GM18909 (cell line): ENCODE measurements at regions not wholly inside any gene's neighbourhood (a gene's known extent, or its start where the extent isn't known, plus 50 kb on each side); places are given as distances from the start of the nearest gene placed in this dataset.

ENCODE experiments used
- ATAC-seq: cut with Tn5 transposase; IDR thresholded peaks from one replicate; pipeline ENCODE4 v1.9.1; 2021; ENCODE audit warnings: mild to moderate bottlenecking; ENCODE audit not compliant: unreplicated experiment, poor library complexity

GRCh38 chr15:39302936-39303335 lies 277.9 kb upstream of the THBS1 start:
- ATAC-seq: no peak

DNA sequence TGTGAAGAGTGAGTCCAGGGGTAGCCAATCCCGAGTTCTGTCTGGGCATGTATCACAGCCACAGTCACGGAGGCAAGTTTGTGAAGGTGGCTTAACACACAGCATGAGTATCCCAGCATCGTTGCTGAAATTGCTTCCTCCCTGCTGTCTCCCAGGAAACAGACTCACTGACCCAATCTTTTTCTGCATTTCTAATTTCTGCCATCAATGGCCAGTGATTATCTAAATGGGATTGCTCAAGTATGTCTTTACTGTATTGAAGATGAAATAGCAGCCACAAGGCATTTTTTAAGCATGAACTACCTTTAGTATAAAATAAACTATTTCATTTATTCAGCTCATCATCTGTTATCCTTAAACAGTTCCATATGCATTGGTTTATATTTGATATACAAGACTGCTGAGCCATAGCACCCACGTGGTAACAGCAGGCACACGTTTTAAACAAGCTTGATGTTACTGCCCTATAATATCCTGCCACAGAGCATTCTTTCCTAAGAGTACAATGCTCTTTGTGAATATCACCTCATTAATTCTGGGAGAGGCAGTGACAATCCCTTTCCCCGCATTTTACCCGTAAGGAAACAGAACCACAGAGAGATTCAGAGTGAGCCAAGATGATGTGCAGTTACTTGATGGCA lies 276.6 kb upstream of the THBS1 start:
- no peak for ATAC-seq

DNA sequence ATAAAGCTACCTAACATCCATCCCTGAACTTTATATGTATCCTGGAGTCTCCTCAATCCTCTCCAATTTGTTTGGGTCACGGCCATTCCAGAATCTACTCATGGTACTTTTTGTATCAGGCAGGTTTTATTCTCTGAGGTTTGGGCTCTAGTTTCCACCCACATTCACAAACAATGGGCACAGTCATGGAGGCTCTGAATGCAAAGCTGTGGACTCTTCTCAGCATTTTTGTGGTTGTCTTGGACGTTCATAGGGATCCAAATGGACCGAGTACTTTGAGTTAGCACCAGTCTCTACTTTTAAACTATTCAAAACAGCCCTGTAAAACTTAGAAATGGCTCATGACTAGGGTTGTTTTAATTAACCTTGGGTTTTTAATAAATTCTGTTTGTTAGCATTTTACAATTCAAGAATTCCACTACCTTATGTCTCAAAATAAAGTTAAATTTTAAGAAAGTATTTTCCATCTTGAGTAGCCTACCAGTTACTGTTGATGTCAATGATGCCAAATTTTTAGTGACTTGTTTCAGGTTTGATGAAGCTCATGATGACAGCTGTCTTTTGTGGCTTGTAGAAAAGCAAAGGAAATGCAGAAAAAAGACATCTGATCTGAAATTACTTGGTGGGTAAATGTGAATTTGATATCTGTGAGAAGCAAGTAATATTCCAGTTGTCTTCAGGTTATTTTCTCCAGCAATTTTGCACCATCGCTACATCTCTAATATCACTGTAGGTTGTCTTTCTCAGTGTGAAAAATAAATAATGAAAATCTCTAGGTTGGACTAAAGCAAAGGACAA lies 275.7 kb upstream of the THBS1 start:
- no peak for ATAC-seq

DNA sequence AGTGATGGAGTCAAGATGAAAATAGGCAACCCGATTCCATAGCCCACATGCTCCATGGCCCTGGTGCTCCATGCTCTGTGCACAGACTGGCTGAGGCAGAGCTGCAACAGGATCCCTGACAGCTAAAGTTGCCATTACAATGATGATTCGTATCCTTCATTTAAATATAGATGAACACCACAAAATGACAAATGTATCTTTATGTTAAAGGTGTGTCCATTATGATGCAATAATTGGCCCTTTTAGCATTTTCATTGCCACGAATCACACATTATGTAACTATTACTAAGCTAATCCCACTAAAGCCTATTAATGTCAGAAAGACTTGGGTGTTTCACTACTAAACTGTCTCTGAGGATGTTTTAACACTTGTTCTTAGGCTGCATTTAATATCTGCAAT lies 270.2 kb upstream of the THBS1 start:
- ATAC-seq: no peak

- peak; percentile 66 for ATAC-seq
Observed at GRCh38 chr15:39312984-39313383, 267.9 kb upstream of the THBS1 start.

- ATAC-seq: no peak
Observed at GRCh38 chr15:39313467-39313866, 267.4 kb upstream of the THBS1 start.

DNA sequence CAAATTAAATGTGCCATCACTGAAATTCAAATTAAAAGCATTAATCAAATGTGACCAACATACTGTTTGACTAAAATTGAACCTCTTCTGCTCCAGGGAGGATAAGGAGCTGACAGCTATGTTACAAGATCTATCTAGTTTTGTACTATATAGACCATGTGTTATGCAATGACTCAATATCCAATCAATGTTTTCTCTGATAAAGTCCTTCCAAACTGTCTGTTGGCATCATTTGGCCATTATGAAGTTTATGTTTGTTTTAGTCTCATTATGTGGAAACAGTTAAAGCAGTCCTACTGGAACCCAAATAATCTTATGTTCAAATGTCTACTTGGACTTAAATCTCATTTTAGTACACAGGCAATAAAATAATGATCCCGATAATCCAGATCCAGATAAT lies 267.0 kb upstream of the THBS1 start:
- ATAC-seq: no peak

DNA sequence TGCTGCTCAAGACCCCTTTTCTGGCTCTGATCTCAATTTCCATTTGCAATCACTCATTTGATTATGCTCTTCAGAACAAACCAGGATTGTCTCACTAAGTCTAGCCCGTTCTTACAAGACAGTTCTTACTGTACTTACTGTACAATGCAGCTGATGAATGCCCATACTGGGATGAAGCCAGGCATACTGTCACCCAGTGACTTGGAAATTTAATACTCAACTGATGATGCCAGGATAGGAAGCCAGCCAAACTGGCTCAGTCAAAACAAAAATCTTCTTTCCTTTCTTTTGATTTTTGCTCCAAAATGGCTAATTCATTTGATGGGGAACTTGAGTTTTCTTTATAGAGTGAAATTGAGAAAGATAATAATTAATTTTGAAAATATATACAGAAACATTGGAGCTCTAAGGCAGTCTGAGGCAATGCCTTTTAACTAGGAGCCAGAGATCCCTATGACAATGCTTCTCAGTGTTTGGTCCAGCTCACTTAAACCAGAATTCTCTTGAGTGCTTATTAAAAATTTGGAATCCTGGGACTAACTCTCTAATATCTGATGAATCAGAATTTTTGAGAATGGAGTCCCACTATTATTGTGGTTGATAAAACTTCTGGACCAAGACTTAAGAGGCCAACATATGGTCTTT lies 265.6 kb upstream of the THBS1 start:
- no peak for ATAC-seq

DNA sequence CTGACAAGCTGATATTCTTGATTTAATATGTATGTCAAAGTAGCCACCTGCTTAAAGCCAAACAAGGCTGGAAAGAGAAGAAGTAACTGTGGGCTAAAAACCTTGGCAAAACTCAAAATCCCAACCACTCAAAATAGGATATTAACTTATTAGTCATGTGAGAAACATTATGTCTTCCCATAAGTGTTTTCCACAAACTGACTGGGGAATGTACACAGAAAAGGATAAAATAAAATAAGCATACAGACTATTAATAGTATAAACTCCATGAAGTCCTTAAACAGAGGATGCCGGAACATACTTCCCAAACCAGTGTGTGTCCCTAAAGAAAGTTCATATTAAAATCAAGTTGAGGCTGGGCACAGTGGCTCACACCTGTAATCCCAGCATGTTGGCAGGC lies 263.7 kb upstream of the THBS1 start:
- ATAC-seq: no peak

- no peak for ATAC-seq
Observed at GRCh38 chr15:39318231-39318630, 262.6 kb upstream of the THBS1 start.

- no peak for ATAC-seq
Observed at GRCh38 chr15:39320355-39320754, 260.5 kb upstream of the THBS1 start.

DNA sequence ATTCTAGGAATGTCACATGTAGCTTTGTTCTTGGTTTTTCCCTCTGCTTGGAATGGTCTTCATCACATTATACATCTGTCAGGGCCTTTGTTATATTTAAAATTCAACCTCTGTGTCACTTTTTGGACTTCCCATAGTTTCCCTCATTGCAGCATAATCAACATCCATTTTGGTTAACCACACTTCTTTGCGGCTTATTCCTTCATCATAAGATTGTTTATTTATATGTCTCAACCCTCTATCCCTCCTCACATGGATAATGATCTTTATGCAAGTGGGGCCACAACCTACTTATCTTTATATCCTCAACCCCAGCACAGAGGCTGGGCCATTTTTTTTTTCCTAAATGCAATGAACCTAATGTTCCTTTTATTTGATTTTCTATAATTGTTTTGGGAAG lies 260.0 kb upstream of the THBS1 start:
- no peak for ATAC-seq

- ATAC-seq: no peak
Observed at GRCh38 chr15:39321977-39322376, 258.9 kb upstream of the THBS1 start.

DNA sequence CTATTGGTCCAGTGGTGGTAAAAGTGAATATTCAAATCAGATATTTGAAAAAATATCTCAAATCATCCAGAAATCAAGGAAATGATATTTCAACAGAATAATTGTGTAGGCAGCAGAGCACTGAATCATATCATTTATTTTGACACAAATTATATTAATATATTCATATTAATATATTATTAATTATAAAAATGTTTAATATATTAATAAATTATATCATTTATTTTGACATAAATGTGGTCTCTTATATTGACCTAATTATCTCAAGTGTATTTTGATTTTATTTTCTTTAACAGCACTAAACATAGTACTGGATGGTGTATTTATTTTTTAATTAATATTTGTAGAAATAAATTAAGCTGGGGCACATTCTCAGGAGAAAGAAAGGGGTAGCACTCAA lies 257.7 kb upstream of the THBS1 start:
- ATAC-seq: no peak

DNA sequence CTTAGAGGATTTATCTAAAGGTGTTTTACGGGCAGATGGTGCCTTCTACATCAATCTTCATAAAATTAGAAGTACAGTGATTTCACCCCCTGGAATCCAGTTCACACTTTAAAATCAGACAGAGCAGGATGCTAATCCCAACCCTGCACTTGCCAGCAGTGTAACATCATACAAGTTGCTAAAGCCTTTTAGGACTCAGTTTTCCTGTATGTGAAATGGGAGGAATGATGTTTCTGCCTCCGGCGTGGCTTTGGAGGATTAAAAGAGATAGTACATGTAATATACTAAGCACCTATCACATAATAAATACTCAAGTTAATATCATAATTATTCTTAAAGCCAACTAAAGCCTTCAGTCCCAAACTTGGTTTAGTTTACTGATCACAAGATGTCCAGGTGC lies 257.2 kb upstream of the THBS1 start:
- no peak for ATAC-seq

- ATAC-seq: no peak
Observed at GRCh38 chr15:39326306-39326975, 254.4 kb upstream of the THBS1 start.

DNA sequence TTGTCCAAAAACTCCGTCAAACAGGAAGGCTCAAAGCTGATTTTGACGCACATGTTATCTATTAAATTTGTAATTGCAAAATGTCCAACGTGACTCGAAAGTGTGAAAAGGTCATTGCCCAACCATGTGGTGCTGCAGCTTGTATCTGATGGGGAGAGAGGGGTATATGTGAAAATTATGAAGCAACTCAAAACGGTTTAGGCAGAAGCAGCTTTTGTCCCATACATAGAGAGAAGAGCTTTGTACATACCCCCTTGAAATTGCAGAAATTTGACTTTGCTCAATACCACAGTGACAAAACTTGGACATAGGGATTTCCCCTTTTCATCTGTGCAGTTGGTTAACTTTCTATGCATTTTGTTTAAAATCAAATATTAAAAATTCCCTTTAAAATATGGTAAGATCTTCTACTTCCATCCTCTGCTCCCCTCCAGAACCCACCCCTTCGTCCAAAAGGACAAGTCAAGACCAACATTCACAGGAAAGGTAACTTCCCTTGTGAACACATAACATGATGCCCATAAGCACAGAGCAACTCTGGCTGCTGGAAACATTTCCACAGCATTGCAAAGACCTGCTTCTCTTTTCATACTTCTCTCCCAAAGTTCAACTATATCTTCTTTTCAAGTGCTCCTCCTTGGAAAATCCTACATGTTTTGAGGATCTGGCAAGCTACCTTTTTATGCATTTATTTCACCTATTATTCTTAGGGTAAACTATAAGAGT lies 253.7 kb upstream of the THBS1 start:
- no peak for ATAC-seq

DNA sequence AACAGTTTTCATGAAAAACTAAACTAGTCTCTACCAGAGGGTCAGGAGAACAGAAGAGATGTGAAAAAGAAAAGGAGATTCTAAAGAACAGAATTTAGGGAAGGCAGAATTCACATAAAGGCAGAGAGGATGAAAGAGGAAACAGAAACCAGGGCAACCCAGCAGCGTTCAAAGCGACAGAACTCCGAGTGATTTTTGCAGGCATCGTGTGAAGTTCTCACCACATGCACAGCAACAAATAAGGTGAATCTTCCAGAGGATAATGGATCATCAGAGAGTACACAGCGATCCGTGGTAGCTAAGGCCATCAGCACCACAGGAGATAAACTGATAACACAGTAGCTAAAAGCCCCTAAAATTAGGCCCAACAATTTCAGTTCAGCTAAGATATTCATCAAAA lies 250.8 kb upstream of the THBS1 start:
- no peak for ATAC-seq

DNA sequence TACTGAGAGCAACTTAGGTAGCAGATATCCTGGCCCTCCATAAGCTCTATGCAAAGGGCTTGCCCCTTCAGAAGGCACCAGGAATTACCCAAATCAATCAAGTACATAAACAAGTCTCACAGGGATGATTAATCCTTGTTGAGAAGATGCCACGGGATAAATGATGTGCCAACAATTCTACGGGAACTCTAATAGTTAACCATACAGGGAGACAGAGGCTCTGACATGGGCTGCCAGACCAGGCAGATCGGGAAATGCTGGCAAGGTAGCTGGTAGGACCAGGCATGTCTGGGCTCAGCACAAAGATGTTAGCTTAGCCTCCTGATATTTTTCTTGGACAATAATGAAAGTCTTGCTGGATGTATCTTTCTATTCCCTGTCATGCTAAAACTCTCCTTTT lies 249.3 kb upstream of the THBS1 start:
- ATAC-seq: no peak

DNA sequence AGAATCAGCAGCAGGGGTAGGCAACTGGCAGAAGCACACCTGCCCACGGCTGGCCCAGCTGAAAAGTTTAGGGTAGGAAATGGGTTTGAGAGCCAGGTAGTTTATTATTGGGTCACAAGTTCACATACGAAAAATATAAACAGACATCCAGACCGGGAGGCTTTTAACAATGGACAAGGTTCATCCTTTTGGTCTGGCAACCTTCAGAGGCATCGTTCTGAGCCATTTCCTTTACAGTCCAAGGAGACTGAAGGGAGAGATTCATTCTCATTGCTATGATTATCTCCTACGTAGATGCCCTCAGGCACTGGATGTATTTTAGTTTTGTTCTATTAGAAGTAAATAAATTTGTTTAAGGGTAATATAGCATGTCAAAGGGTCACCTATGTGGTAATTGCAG lies 248.0 kb upstream of the THBS1 start:
- no peak for ATAC-seq
